ENCODE measurements at regions not wholly inside any gene's neighbourhood (a gene's known extent, or its start where the extent isn't known, plus 50 kb on each side); places are given as distances from the start of the nearest gene placed in this dataset.

DNA sequence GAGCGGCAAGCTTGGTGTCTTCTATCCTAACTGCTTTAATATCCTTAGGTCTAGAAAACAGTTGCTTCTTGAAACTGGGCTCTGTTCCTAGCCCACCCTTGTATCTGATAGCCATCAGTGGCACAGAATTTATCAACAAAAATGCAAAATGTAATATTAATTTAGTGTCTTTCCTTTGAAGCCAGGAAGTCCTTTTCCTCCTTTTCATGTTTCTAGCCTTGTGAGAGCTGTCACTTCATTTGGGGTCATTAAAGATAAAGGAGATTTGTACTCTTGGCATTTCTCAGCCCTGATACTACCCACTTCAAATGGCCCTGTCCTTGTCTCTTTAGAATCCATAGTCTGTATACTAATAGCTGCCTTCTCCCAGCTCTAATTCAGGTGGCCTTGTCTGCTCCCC lies 111.0 kb downstream of the GAS1 start:
- no peak overlapping the region for H3K4me3 ChIP-seq (replicated peaks in 1 of 3; ENCODE audit: insufficient read depth in 1 of 3, low read depth in 2 of 3, low read length in 3 of 3)
- no TSS peak for BruUV-seq (replicated peaks)
- FAIRE-seq: no peak
- H3K9ac ChIP-seq (ENCODE audit: insufficient read depth, low read depth, low read length): no peak overlapping the region
- 92% methylated on average over 1 of the region's 1 CpG for WGBS (ENCODE audit: low lambda C conversion rate)
- in situ Hi-C loops (cut with HindIII; ENCODE audit: extremely low pct_ligation_motif_present, low pct_unique_long_range_greater_than_20kb): no loop called here
- no peak for DNase-seq (ENCODE audit: low spot score)
- TF ChIP-seq ZNF672 (CRISPR knock-in tag; IDR thresholded peaks at IDR 0.05) (no peak), ZNF276 (CRISPR knock-in tag; IDR thresholded peaks at IDR 0.05; ENCODE audit: low read depth) (no peak), ZNF773 (CRISPR knock-in tag; IDR thresholded peaks at IDR 0.05; ENCODE audit: borderline replicate concordance) (no peak), POGK (CRISPR knock-in tag; conservative IDR thresholded peaks at IDR 0.05) (no peak)
- no peaks in the 10 kb centered on the region for H3K4me1 ChIP-seq (ENCODE audit: insufficient read depth, low read length)
- ChIA-PET CTCF (ENCODE audit: low intra/inter-chr PET ratio, low total read pairs) (no interaction called here), POLR2A (no interaction called here)
- peaks cover 1 to 14% of the 10 kb centered on the region in 2 experiments; a peak in 3 of 5 replicates for H3K27me3 ChIP-seq (ENCODE audit: control insufficient read depth in 1 of 2, insufficient read depth in 2 of 2, low read length in 2 of 2)
- H4K20me1 ChIP-seq (ENCODE audit: insufficient read depth, low read length): no peaks in the 10 kb centered on the region
- H3K79me2 ChIP-seq (ENCODE audit: insufficient read depth, low read length): no peaks in the 10 kb centered on the region
- ATAC-seq: no peak
- H3K9me3 ChIP-seq (ENCODE audit: low read length): no peaks in the 10 kb centered on the region
- H2AFZ ChIP-seq (ENCODE audit: low read length): no peak overlapping the region
- H3K36me3 ChIP-seq (replicated peaks in 1 of 2; ENCODE audit: control insufficient read depth in 1 of 2, insufficient read depth in 2 of 2, low read length in 2 of 2): no peaks in the 10 kb centered on the region
- no peak overlapping the region for H3K27ac ChIP-seq (ENCODE audit: extremely low read length, insufficient read depth, low read length)
- intact Hi-C loops (cut with micrococcal nuclease; ENCODE audit: unreplicated experiment): no loop called here
- H3K4me2 ChIP-seq (ENCODE audit: low read depth, low read length): no peak overlapping the region

DNA sequence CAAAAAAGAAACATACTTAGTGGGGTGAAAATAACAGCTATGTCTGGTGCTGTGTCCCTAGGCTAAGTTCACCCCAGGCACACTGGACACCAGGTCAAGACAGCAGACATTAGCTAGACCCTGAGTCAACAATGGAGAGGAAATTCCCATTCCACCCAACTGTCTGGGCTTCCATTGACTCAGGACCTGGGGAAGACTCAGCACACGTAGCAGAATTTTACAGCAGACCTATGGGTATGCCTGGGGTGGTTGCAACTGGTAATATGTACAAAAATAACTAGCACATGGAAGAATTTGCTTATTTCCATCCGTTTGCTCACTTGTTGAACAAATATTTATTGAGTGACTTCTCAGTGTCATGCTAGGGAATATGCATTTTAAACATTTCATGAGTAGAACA lies 117.0 kb downstream of the GAS1 start:
- intact Hi-C loops (cut with micrococcal nuclease; ENCODE audit: unreplicated experiment) (no loop called here), in situ Hi-C loops (cut with HindIII; ENCODE audit: extremely low pct_ligation_motif_present, low pct_unique_long_range_greater_than_20kb) (no loop called here)
- DNase-seq (ENCODE audit: low spot score) (no peak), ATAC-seq (no peak), FAIRE-seq (no peak)
- POLR2A ChIA-PET: no interaction called here
- no peaks in the 10 kb centered on the region for H3K4me1 ChIP-seq (ENCODE audit: insufficient read depth, low read length)
- H3K27ac ChIP-seq (ENCODE audit: extremely low read length, insufficient read depth, low read length): no peak overlapping the region
- no peaks in the 10 kb centered on the region for H3K79me2 ChIP-seq (ENCODE audit: insufficient read depth, low read length)
- H2AFZ ChIP-seq (ENCODE audit: low read length): no peak overlapping the region
- peaks cover 0 to under 1% of the 10 kb centered on the region in 2 experiments; a peak in 1 of 5 replicates for H3K27me3 ChIP-seq (ENCODE audit: control insufficient read depth in 1 of 2, insufficient read depth in 2 of 2, low read length in 2 of 2)
- no peak overlapping the region for H3K9ac ChIP-seq (ENCODE audit: insufficient read depth, low read depth, low read length)
- no peaks in the 10 kb centered on the region for H4K20me1 ChIP-seq (ENCODE audit: insufficient read depth, low read length)
- 2% methylated on average over 2 of the region's 2 CpGs for WGBS (ENCODE audit: low lambda C conversion rate)
- CTCF ChIA-PET (ENCODE audit: low intra/inter-chr PET ratio, low total read pairs): no interaction called here
- H3K9me3 ChIP-seq (ENCODE audit: low read length): no peaks in the 10 kb centered on the region
- H3K36me3 ChIP-seq (replicated peaks in 1 of 2; ENCODE audit: control insufficient read depth in 1 of 2, insufficient read depth in 2 of 2, low read length in 2 of 2): no peaks in the 10 kb centered on the region
- no TSS peak for BruUV-seq (replicated peaks)
- no peak overlapping the region for H3K4me3 ChIP-seq (replicated peaks in 1 of 3; ENCODE audit: insufficient read depth in 1 of 3, low read depth in 2 of 3, low read length in 3 of 3)
- H3K4me2 ChIP-seq (ENCODE audit: low read depth, low read length): no peak overlapping the region
- no peak for TF ChIP-seq NCOA1 (CRISPR knock-in tag; IDR thresholded peaks at IDR 0.05)
- TF ChIP-seq ZNF496 (CRISPR knock-in tag; IDR thresholded peaks at IDR 0.05; ENCODE audit: insufficient replicate concordance): no peak
- TF ChIP-seq ZNF160 (CRISPR knock-in tag; IDR thresholded peaks at IDR 0.05): no peak
- TF ChIP-seq, protein P1, sequence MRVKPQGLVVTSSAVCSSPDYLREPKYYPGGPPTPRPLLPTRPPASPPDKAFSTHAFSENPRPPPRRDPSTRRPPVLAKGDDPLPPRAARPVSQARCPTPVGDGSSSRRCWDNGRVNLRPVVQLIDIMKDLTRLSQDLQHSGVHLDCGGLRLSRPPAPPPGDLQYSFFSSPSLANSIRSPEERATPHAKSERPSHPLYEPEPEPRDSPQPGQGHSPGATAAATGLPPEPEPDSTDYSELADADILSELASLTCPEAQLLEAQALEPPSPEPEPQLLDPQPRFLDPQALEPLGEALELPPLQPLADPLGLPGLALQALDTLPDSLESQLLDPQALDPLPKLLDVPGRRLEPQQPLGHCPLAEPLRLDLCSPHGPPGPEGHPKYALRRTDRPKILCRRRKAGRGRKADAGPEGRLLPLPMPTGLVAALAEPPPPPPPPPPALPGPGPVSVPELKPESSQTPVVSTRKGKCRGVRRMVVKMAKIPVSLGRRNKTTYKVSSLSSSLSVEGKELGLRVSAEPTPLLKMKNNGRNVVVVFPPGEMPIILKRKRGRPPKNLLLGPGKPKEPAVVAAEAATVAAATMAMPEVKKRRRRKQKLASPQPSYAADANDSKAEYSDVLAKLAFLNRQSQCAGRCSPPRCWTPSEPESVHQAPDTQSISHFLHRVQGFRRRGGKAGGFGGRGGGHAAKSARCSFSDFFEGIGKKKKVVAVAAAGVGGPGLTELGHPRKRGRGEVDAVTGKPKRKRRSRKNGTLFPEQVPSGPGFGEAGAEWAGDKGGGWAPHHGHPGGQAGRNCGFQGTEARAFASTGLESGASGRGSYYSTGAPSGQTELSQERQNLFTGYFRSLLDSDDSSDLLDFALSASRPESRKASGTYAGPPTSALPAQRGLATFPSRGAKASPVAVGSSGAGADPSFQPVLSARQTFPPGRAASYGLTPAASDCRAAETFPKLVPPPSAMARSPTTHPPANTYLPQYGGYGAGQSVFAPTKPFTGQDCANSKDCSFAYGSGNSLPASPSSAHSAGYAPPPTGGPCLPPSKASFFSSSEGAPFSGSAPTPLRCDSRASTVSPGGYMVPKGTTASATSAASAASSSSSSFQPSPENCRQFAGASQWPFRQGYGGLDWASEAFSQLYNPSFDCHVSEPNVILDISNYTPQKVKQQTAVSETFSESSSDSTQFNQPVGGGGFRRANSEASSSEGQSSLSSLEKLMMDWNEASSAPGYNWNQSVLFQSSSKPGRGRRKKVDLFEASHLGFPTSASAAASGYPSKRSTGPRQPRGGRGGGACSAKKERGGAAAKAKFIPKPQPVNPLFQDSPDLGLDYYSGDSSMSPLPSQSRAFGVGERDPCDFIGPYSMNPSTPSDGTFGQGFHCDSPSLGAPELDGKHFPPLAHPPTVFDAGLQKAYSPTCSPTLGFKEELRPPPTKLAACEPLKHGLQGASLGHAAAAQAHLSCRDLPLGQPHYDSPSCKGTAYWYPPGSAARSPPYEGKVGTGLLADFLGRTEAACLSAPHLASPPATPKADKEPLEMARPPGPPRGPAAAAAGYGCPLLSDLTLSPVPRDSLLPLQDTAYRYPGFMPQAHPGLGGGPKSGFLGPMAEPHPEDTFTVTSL (CRISPR knock-in tag; IDR thresholded peaks at IDR 0.05; ENCODE audit: borderline replicate concordance): no peak
- TF ChIP-seq ATF7 (IDR thresholded peaks at IDR 0.05): no peak
- TF ChIP-seq ATF7 (CRISPR knock-in tag; IDR thresholded peaks at IDR 0.05): no peak

All from HepG2 (cell line).